Mesendoderm (in vitro differentiated cells): ENCODE measurements at regions not wholly inside any gene's neighbourhood (a gene's known extent, or its start where the extent isn't known, plus 50 kb on each side); places are given as distances from the start of the nearest gene placed in this dataset.

Experiments used
- DNase-seq: peaks from one replicate; pipeline ENCODE4 v3.0.0; 2013
- H2AK5ac ChIP-seq: 2 replicates; pipeline ENCODE4 v1.6.1; 2013; ENCODE audit warnings: low read length, inconsistent platforms
- H2BK120ac ChIP-seq: 2 replicates; pipeline ENCODE4 v1.6.1; 2013; ENCODE audit warnings: low read depth, mild to moderate bottlenecking, low read length, moderate library complexity, mixed read lengths
- H2BK15ac ChIP-seq: replicated peaks from 2 replicates; pipeline ENCODE4 v1.6.1; 2013; ENCODE audit warnings: low read depth, mild to moderate bottlenecking, moderate library complexity
- H2BK5ac ChIP-seq: 2 replicates; pipeline ENCODE4 v1.6.1; 2013; ENCODE audit warnings: low read length, inconsistent platforms
- H3K18ac ChIP-seq: 2 replicates; pipeline ENCODE4 v1.6.1; 2013; ENCODE audit warnings: mild to moderate bottlenecking, low read length, mixed read lengths
- H3K23ac ChIP-seq: one replicate; pipeline ENCODE4 v1.6.1; 2013; ENCODE audit warnings: low read length
- H3K27ac ChIP-seq: 2 replicates; pipeline ENCODE4 v1.5.1; 2013; ENCODE audit warnings: low read depth, mild to moderate bottlenecking, inconsistent platforms, low read length, moderate library complexity
- H3K27me3 ChIP-seq: 2 replicates; pipeline ENCODE4 v1.6.1; 2013; ENCODE audit warnings: low read length, control low read depth, mild to moderate bottlenecking, inconsistent platforms; ENCODE audit not compliant: insufficient read depth, poor library complexity
- H3K36me3 ChIP-seq: 2 replicates; pipeline ENCODE4 v1.6.1; 2013; ENCODE audit warnings: low read length, inconsistent platforms; ENCODE audit not compliant: control insufficient read depth, insufficient read depth
- H3K4ac ChIP-seq: one replicate; pipeline ENCODE4 v1.6.1; 2013; ENCODE audit warnings: low read depth, mild to moderate bottlenecking, low read length, moderate library complexity
- H3K4me1 ChIP-seq: 2 replicates; pipeline ENCODE4 v1.6.1; 2013; ENCODE audit warnings: low read depth, low read length, inconsistent platforms; ENCODE audit not compliant: control insufficient read depth
- H3K4me2 ChIP-seq: 2 replicates; pipeline ENCODE4 v1.6.1; 2013; ENCODE audit warnings: low read length
- H3K4me3 ChIP-seq: 2 replicates; pipeline ENCODE4 v1.5.1; 2013; ENCODE audit warnings: mild to moderate bottlenecking, low read length
- H3K56ac ChIP-seq: one replicate; pipeline ENCODE4 v1.6.1; 2013; ENCODE audit warnings: low read length
- H3K79me1 ChIP-seq: 2 replicates; pipeline ENCODE4 v1.6.1; 2013; ENCODE audit warnings: low read length, inconsistent platforms
- H3K79me2 ChIP-seq: 2 replicates; pipeline ENCODE4 v1.6.1; 2013; ENCODE audit warnings: mild to moderate bottlenecking, low read length; ENCODE audit not compliant: control insufficient read depth, insufficient read depth
- H3K9ac ChIP-seq: 2 replicates; pipeline ENCODE4 v1.6.1; 2013; ENCODE audit warnings: low read length, inconsistent platforms
- H4K5ac ChIP-seq: one replicate; pipeline ENCODE4 v1.6.1; 2013; ENCODE audit warnings: low read length
- H4K8ac ChIP-seq: one replicate; pipeline ENCODE4 v1.6.1; 2013; ENCODE audit warnings: low read depth, mild to moderate bottlenecking, control low read depth, low read length, moderate library complexity
- WGBS: extraction: QIAGEN DNeasy Blood & Tissue Kit; methylation state at CpG from one replicate; pipeline ENCODE4 v1.1.7; 2013; ENCODE audit warnings: low lambda C conversion rate, missing lambda C conversion rate; ENCODE audit not compliant: insufficient coverage; ENCODE audit errors: extremely low coverage; 5-methylcytosine and 5-hydroxymethylcytosine counted together

GRCh38 chr6:14934013-14934412 lies 311.9 kb upstream of the JARID2 start:
- H3K9ac ChIP-seq = no peak overlapping the region
- H4K5ac ChIP-seq = no peak overlapping the region
- no peaks in the 10 kb centered on the region for H3K79me2 ChIP-seq
- no peak overlapping the region for H4K8ac ChIP-seq
- no peaks in the 10 kb centered on the region for H3K4me1 ChIP-seq
- H2BK5ac ChIP-seq = no peak overlapping the region
- H3K36me3 ChIP-seq = no peaks in the 10 kb centered on the region
- H3K4ac ChIP-seq = no peak overlapping the region
- no peak overlapping the region for H3K4me3 ChIP-seq
- H3K27ac ChIP-seq = no peak overlapping the region
- H2AK5ac ChIP-seq = no peak overlapping the region
- no peak overlapping the region for H2BK15ac ChIP-seq
- no peak overlapping the region for H3K56ac ChIP-seq
- H3K4me2 ChIP-seq = no peak overlapping the region
- H3K18ac ChIP-seq = no peak overlapping the region
- DNase-seq = no peak
- H3K79me1 ChIP-seq = no peaks in the 10 kb centered on the region
- no CpG with 5 or more reads among the region's 1 CpG for WGBS
- no peaks in the 10 kb centered on the region for H3K27me3 ChIP-seq
- H2BK120ac ChIP-seq = no peak overlapping the region
- H3K23ac ChIP-seq = no peak overlapping the region

- Histone ChIP-seq H3K4me1 (no peaks in the 10 kb centered on the region), H2AK5ac (no peak overlapping the region), H4K5ac (no peak overlapping the region), H3K23ac (no peak overlapping the region), H2BK5ac (no peak overlapping the region), H3K4ac (no peak overlapping the region), H3K27me3 (no peaks in the 10 kb centered on the region), H2BK120ac (no peak overlapping the region), H3K56ac (no peak overlapping the region), H2BK15ac (no peak overlapping the region), H3K27ac (no peak overlapping the region), H4K8ac (no peak overlapping the region), H3K4me2 (no peak overlapping the region), H3K79me2 (no peaks in the 10 kb centered on the region), H3K18ac (no peak overlapping the region), H3K36me3 (no peaks in the 10 kb centered on the region), H3K4me3 (no peak overlapping the region), H3K79me1 (no peaks in the 10 kb centered on the region), H3K9ac (no peak overlapping the region)
- no CpG with 5 or more reads among the region's 4 CpGs for WGBS
- DNase-seq = no peak
Measured at GRCh38 chr6:14934844-14935243, 311.0 kb upstream of the JARID2 start.

GRCh38 chr6:14936861-14937260 lies 309.0 kb upstream of the JARID2 start:
- Histone ChIP-seq H3K18ac (no peak overlapping the region), H3K79me1 (no peaks in the 10 kb centered on the region), H3K4ac (no peak overlapping the region), H3K56ac (no peak overlapping the region), H3K79me2 (no peaks in the 10 kb centered on the region), H3K4me3 (no peak overlapping the region), H2BK15ac (no peak overlapping the region), H2AK5ac (no peak overlapping the region), H3K36me3 (no peaks in the 10 kb centered on the region), H3K4me1 (no peaks in the 10 kb centered on the region), H3K27ac (no peak overlapping the region), H3K27me3 (no peaks in the 10 kb centered on the region), H3K4me2 (no peak overlapping the region), H2BK5ac (no peak overlapping the region), H3K23ac (no peak overlapping the region), H4K5ac (no peak overlapping the region), H3K9ac (no peak overlapping the region), H4K8ac (no peak overlapping the region), H2BK120ac (no peak overlapping the region)
- no peak for DNase-seq
- WGBS = no CpG with 5 or more reads among the region's 2 CpGs

GRCh38 chr6:14943116-14943515 lies 302.8 kb upstream of the JARID2 start:
- no peak for DNase-seq
- Histone ChIP-seq H3K23ac (no peak overlapping the region), H4K8ac (no peak overlapping the region), H3K27ac (no peak overlapping the region), H3K79me2 (no peaks in the 10 kb centered on the region), H3K4ac (no peak overlapping the region), H3K4me1 (no peaks in the 10 kb centered on the region), H3K18ac (no peak overlapping the region), H3K27me3 (no peaks in the 10 kb centered on the region), H3K4me2 (no peak overlapping the region), H4K5ac (no peak overlapping the region), H3K9ac (no peak overlapping the region), H2BK15ac (no peak overlapping the region), H3K36me3 (no peaks in the 10 kb centered on the region), H2BK5ac (no peak overlapping the region), H2BK120ac (no peak overlapping the region), H3K79me1 (no peaks in the 10 kb centered on the region), H3K4me3 (no peak overlapping the region), H2AK5ac (no peak overlapping the region), H3K56ac (no peak overlapping the region)
- WGBS = no CpG with 5 or more reads among the region's 3 CpGs

GRCh38 chr6:14944593-14944992 lies 301.3 kb upstream of the JARID2 start:
- no peak overlapping the region for H3K56ac ChIP-seq
- H3K4me1 ChIP-seq = no peaks in the 10 kb centered on the region
- H2BK15ac ChIP-seq = no peak overlapping the region
- H3K23ac ChIP-seq = no peak overlapping the region
- H2BK120ac ChIP-seq = no peak overlapping the region
- H3K79me1 ChIP-seq = no peaks in the 10 kb centered on the region
- H3K27me3 ChIP-seq = no peaks in the 10 kb centered on the region
- H3K4me3 ChIP-seq = no peak overlapping the region
- H3K4me2 ChIP-seq = no peak overlapping the region
- H3K18ac ChIP-seq = no peak overlapping the region
- H3K36me3 ChIP-seq = no peaks in the 10 kb centered on the region
- H3K9ac ChIP-seq = no peak overlapping the region
- no peak overlapping the region for H4K8ac ChIP-seq
- H3K4ac ChIP-seq = no peak overlapping the region
- H2AK5ac ChIP-seq = no peak overlapping the region
- H2BK5ac ChIP-seq = no peak overlapping the region
- no peak for DNase-seq
- no peaks in the 10 kb centered on the region for H3K79me2 ChIP-seq
- H4K5ac ChIP-seq = no peak overlapping the region
- H3K27ac ChIP-seq = no peak overlapping the region

- no CpG with 5 or more reads among the region's 7 CpGs for WGBS
- Histone ChIP-seq H4K5ac (no peak overlapping the region), H3K18ac (no peak overlapping the region), H3K36me3 (no peaks in the 10 kb centered on the region), H3K79me2 (no peaks in the 10 kb centered on the region), H3K27me3 (no peaks in the 10 kb centered on the region), H2BK120ac (no peak overlapping the region), H3K4me1 (no peaks in the 10 kb centered on the region), H3K23ac (no peak overlapping the region), H3K9ac (no peak overlapping the region), H3K79me1 (no peaks in the 10 kb centered on the region), H2BK15ac (no peak overlapping the region), H2BK5ac (no peak overlapping the region), H3K4me2 (no peak overlapping the region), H4K8ac (no peak overlapping the region), H2AK5ac (no peak overlapping the region), H3K56ac (no peak overlapping the region), H3K27ac (no peak overlapping the region), H3K4me3 (no peak overlapping the region), H3K4ac (no peak overlapping the region)
- no peak for DNase-seq
Measured at GRCh38 chr6:14945461-14946185, 300.2 kb upstream of the JARID2 start.
